Left ventricle myocardium inferior (tissue), 1 donor: ENCODE measurements at regions not wholly inside any gene's neighbourhood (a gene's known extent, or its start where the extent isn't known, plus 50 kb on each side); places are given as distances from the start of the nearest gene placed in this dataset.

Experiments
- DNase-seq: peaks from one replicate; pipeline ENCODE4 v3.0.0-alpha.2; 2020
- H3K27ac ChIP-seq: fragments of 200-600 bp; replicated peaks from 2 replicates; pipeline ENCODE4 v1.8.0; 2021
- H3K27me3 ChIP-seq: fragments of 200-600 bp; 2 replicates; pipeline ENCODE4 v1.8.0; 2021; ENCODE audit warnings: low read depth
- H3K36me3 ChIP-seq: fragments of 200-600 bp; 2 replicates; pipeline ENCODE4 v1.8.0; 2021
- H3K4me1 ChIP-seq: fragments of 200-600 bp; 2 replicates; pipeline ENCODE4 v1.8.0; 2021
- H3K4me3 ChIP-seq: fragments of 200-600 bp; 2 replicates; pipeline ENCODE4 v1.8.0; 2021; ENCODE audit warnings: mild to moderate bottlenecking, moderate library complexity
- H3K9me3 ChIP-seq: fragments of 200-600 bp; replicated peaks from 2 replicates; pipeline ENCODE4 v1.8.0; 2021
- intact Hi-C: fragments of 100-400 bp; cut with micrococcal nuclease; formaldehyde crosslinking; loops from one replicate; pipeline ENCODE4 v1.11.0; 2022
- TF ChIP-seq, protein P1 (sequence below): fragments of 200-600 bp; IDR thresholded peaks from 2 replicates; pipeline ENCODE4 v1.8.0; 2021; ENCODE audit warnings: antibody characterized with exemption, mild to moderate bottlenecking, borderline replicate concordance
- donor health status: DM: no; HTN: yes; CAD: no; lungs with severe emphysema.

GRCh38 chr7:106548491-106548890 lies 112.5 kb downstream of the CCDC71L start:
- intact Hi-C loops = no loop called here
- no peaks in the 10 kb centered on the region for H3K9me3 ChIP-seq
- H3K4me3 ChIP-seq = no peak overlapping the region
- TF ChIP-seq, protein P1, sequence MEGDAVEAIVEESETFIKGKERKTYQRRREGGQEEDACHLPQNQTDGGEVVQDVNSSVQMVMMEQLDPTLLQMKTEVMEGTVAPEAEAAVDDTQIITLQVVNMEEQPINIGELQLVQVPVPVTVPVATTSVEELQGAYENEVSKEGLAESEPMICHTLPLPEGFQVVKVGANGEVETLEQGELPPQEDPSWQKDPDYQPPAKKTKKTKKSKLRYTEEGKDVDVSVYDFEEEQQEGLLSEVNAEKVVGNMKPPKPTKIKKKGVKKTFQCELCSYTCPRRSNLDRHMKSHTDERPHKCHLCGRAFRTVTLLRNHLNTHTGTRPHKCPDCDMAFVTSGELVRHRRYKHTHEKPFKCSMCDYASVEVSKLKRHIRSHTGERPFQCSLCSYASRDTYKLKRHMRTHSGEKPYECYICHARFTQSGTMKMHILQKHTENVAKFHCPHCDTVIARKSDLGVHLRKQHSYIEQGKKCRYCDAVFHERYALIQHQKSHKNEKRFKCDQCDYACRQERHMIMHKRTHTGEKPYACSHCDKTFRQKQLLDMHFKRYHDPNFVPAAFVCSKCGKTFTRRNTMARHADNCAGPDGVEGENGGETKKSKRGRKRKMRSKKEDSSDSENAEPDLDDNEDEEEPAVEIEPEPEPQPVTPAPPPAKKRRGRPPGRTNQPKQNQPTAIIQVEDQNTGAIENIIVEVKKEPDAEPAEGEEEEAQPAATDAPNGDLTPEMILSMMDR = no peak
- no peaks in the 10 kb centered on the region for H3K36me3 ChIP-seq
- no peak overlapping the region for H3K27ac ChIP-seq
- H3K27me3 ChIP-seq = no peaks in the 10 kb centered on the region
- DNase-seq = no peak
- H3K4me1 ChIP-seq = no peaks in the 10 kb centered on the region

DNA sequence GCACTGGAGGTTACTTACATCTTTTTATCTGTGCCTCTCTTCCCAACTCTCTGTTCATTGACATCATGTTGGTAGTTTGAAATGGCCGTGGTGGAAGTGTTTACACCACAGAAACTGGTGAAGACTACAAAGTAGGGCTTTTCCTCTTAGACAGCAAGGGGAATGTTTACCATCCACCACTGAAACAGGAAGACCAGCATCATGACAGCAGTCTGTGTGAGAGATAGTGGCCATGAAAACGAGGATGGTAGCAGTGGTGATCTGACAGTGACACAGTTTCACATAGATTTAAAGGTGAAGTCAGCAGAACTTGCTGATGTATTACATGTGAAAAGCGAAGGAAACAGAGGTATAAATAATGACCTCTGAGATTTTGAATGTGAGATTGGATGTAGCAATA lies 115.7 kb downstream of the CCDC71L start:
- H3K36me3 ChIP-seq = no peaks in the 10 kb centered on the region
- intact Hi-C loops = no loop called here
- TF ChIP-seq, protein P1 = no peak
- no peaks in the 10 kb centered on the region for H3K27me3 ChIP-seq
- H3K27ac ChIP-seq = no peak overlapping the region
- no peak overlapping the region for H3K4me3 ChIP-seq
- H3K9me3 ChIP-seq = no peaks in the 10 kb centered on the region
- H3K4me1 ChIP-seq = peaks cover 13% of the 10 kb centered on the region
- no peak for DNase-seq

DNA sequence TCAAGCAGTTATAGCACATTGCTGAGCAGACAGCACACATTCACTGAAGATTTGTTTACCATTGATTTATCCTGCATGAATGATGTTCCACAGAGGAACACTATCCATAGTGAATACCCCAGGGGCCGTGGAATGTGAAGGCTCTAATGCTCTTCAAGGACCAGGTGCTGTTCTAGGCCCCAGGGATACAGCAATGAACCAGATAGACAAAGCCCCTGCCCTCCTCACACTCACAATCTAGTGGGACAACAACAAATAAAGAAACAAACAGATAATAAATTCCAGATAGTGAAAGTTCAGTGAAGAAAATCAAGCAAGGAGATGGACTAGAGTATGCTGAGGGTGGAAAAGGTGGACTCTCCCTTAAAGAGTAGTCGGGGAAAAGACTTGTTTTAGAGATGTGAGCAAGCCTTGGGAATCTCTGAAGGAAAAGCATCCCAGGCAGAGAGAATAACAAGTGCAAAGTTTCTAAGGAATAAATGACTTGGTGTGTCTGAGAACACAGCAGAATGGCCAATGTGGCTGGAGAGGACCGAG lies 117.7 kb downstream of the CCDC71L start:
- no peaks in the 10 kb centered on the region for H3K9me3 ChIP-seq
- H3K4me3 ChIP-seq = no peak overlapping the region
- H3K4me1 ChIP-seq = peaks cover 13% of the 10 kb centered on the region
- TF ChIP-seq, protein P1 = no peak
- no peak for DNase-seq
- H3K27ac ChIP-seq = peak overlapping the region; percentile 31
- intact Hi-C loops = no loop called here
- H3K27me3 ChIP-seq = no peaks in the 10 kb centered on the region
- H3K36me3 ChIP-seq = no peaks in the 10 kb centered on the region

DNA sequence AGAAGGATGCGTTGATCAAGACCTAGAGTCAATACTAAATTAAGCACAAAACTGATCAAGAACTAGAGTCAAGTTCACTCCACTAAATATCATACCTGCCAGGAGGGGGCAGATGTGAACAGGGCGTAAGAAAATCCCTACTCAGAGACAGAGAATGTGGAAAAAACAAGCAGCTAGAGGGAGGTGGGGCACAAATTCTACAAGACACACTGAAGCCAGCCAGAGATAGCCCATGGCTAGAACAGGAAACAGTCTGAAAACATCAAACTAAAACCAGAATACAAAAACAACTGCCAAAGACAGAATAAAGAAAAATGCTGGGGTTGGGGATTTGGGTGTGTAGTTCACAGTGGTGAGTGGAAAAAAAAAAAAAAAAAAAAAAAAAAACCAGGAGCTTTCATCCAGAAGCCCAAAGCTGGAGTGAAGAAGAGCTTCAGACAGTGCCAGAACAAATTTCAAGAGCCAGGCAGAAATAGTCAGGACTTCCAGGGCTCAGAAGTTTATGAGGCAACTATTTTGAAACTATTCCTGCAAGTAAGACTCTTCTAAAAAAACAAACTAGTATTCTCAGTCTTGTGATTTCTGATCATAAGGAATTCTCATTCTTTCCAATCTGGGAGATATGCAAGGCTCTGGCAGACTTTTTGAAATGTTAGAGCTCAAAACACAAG lies 118.3 kb downstream of the CCDC71L start:
- Histone ChIP-seq H3K4me1 (peaks cover 13% of the 10 kb centered on the region), H3K27me3 (no peaks in the 10 kb centered on the region), H3K9me3 (no peaks in the 10 kb centered on the region), H3K36me3 (no peaks in the 10 kb centered on the region), H3K27ac (peak overlapping the region; percentile 31), H3K4me3 (no peak overlapping the region)
- DNase-seq = no peak
- TF ChIP-seq, protein P1 = peak; percentile 73
- intact Hi-C loops = no loop called here

GRCh38 chr7:106538638-106539037 lies 122.3 kb downstream of the CCDC71L start:
- TF ChIP-seq, protein P1 = no peak
- DNase-seq = no peak
- Histone ChIP-seq H3K4me3 (no peak overlapping the region), H3K4me1 (peaks cover 13% of the 10 kb centered on the region), H3K9me3 (peaks cover 8% of the 10 kb centered on the region), H3K27ac (no peak overlapping the region), H3K36me3 (no peaks in the 10 kb centered on the region), H3K27me3 (no peaks in the 10 kb centered on the region)
- intact Hi-C loops = no loop called here
